ENCODE measurements at regions not wholly inside any gene's neighbourhood (a gene's known extent, or its start where the extent isn't known, plus 50 kb on each side); places are given as distances from the start of the nearest gene placed in this dataset.

DNA sequence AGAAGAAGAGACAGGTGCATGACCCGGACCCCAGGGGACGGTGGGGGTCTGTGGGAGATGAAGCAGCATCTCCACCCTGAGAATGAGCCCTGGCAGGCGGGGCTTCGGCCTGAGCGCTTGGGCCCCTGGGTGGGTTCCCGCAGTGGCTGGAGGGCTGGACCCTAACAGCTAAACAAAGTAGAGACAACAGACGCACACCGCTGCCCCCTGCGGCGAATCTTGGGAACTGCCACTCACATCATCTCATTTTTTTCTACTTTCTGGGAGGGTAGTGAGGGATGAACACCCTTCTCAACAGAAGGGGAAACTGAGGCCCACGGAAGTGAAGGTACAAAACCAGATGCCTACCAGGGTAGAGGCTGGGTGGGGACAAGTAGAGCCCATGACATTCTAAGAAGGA, 104.7 kb downstream of the RFLNA start:
- peaks cover 8 to 25% of the 10 kb centered on the region in 2 donors for H3K36me3 ChIP-seq
- no peak for TF ChIP-seq POLR2A (IDR thresholded peaks at IDR 0.05)
- TF ChIP-seq CTCF (IDR thresholded peaks at IDR 0.05), result peak; percentile 18 to 52 (median 34)
- intact Hi-C loops (cut with DNase I), result no loop called here
- 62 to 72% methylated on average over 11 of the region's 11 CpGs for WGBS, 2 donors
- H3K9me3 ChIP-seq, result no peaks in the 10 kb centered on the region
- H3K4me1 ChIP-seq, result peaks cover 0 to 11% of the 10 kb centered on the region in 2 donors
- H3K27me3 ChIP-seq, result no peaks in the 10 kb centered on the region
- no peak for DNase-seq
- no peak overlapping the region for H3K4me3 ChIP-seq (replicated peaks in 1 of 3)
- H3K27ac ChIP-seq, result peak overlapping the region in 1 of 3 donors; percentile 12

DNA sequence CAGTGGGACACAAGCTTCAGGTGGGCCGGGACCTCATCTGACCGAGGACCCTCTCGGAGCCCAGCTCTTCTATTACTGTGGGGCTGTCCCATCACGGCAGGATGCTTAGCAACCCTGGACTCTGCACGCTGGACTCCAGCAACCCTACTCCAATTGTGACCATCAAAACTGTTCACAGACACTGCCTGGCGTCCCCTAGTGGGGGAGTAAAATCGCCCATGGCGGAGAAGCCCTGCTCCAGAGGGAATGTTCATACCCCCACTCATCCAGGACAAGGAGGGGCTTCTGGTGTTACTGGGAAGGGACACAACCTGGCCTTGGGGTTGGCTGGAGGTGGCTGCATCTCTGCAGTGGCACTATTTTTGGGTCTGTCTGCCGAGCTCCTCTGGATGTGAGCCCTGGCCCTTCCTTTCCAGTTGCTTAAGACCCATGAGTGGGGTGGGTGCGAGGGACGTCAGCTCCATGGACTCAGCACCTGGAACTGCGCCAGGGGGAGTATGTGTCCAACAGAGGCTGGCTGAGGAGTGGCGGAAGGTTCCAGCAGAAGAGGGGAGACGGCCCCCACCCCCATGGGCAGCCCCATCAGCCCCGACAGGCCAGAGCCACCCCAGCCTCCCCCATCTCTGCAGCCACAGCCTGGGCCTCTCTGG, 103.8 kb downstream of the RFLNA start:
- peaks cover 1 to 12% of the 10 kb centered on the region in 2 donors for H3K4me1 ChIP-seq
- DNase-seq, result no peak
- H3K27ac ChIP-seq, result peak overlapping the region in 1 of 3 donors; percentile 12
- no peak overlapping the region for H3K4me3 ChIP-seq (replicated peaks in 1 of 3)
- TF ChIP-seq CTCF (IDR thresholded peaks at IDR 0.05) (no peak), POLR2A (IDR thresholded peaks at IDR 0.05) (no peak)
- H3K9me3 ChIP-seq, result no peaks in the 10 kb centered on the region
- H3K36me3 ChIP-seq, result peaks cover 8 to 25% of the 10 kb centered on the region in 2 donors
- intact Hi-C loops (cut with DNase I), result no loop called here
- no peaks in the 10 kb centered on the region for H3K27me3 ChIP-seq
- 84 to 85% methylated on average over 11 to 12 of the region's 15 CpGs for WGBS, 2 donors

DNA sequence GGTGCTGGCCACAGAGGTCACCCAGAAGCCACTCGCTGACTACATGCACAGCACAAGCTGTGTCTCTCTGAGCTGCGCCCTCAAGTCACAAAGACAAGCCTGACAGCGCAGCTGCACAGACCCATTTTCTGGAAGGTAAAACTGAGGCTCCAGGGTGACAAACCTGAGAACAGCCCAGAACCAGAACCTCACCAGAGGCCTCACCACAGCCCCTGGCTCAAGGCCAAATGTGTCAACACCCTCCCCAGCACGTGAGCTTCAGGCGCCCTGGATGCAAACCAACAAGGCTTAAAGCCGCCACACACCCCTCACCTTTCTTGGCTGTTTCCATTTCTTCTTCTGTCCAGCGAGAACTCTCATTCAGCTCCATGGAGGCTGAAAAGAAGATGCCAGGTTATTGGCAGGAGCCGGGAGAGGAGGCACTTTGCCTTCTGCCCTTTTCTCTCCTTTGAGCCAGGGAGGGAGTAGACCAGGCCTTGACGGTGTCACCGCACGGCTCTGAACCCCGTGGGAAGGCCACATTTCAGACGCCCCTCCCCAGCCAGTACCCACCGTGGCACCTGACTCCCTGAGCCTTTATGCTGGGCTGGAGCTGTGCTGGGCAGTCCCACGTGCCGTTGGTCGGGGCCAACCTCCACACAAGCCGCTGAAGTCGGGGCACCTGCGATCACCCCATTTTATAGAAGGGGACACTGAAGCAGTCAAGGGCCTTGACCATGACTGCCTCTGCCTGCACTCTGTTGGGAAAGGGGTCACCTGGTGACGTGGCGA, 103.1 kb downstream of the RFLNA start:
- peaks cover 8 to 16% of the 10 kb centered on the region in 2 donors for H3K4me1 ChIP-seq
- H3K4me3 ChIP-seq (replicated peaks in 1 of 3), result no peak overlapping the region
- peaks cover 8 to 25% of the 10 kb centered on the region in 2 donors for H3K36me3 ChIP-seq
- TF ChIP-seq CTCF (IDR thresholded peaks at IDR 0.05) (no peak), POLR2A (IDR thresholded peaks at IDR 0.05) (no peak)
- H3K27ac ChIP-seq, result no peak overlapping the region
- intact Hi-C loops (cut with DNase I), result no loop called here
- DNase-seq, result no peak
- no peaks in the 10 kb centered on the region for H3K27me3 ChIP-seq
- WGBS, 2 donors, result 87 to 92% methylated on average over 20 to 21 of the region's 22 CpGs
- H3K9me3 ChIP-seq, result no peaks in the 10 kb centered on the region

DNA sequence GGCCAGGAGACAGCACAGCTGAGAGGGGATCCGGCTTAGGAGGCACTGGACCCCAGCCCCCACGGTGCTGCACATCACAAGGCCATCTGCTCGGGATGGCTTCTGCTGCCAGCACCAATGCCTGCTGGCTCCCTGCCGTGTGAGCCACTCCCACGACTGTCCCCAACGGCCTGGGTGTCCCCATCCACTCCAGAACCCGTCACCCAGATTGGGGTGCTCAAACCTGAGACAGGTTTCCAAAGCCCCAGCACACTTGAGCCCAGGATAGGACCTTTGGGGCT, 102.4 kb downstream of the RFLNA start:
- DNase-seq, result no peak
- intact Hi-C loops (cut with DNase I), result no loop called here
- TF ChIP-seq POLR2A (IDR thresholded peaks at IDR 0.05), result no peak
- no peak for TF ChIP-seq CTCF (IDR thresholded peaks at IDR 0.05)
- H3K4me3 ChIP-seq (replicated peaks in 1 of 3), result no peak overlapping the region
- H3K27ac ChIP-seq, result no peak overlapping the region
- 80 to 94% methylated on average over 1 to 3 of the region's 7 CpGs for WGBS, 2 donors
- peaks cover 8 to 25% of the 10 kb centered on the region in 2 donors for H3K36me3 ChIP-seq
- no peaks in the 10 kb centered on the region for H3K27me3 ChIP-seq
- no peaks in the 10 kb centered on the region for H3K9me3 ChIP-seq
- peaks cover 14 to 23% of the 10 kb centered on the region in 2 donors for H3K4me1 ChIP-seq

All from thyroid gland (tissue), 4 donors.